Activated naive CD4-positive, alpha-beta T cell (primary cell): ENCODE measurements at regions not wholly inside any gene's neighbourhood (a gene's known extent, or its start where the extent isn't known, plus 50 kb on each side); places are given as distances from the start of the nearest gene placed in this dataset.

ENCODE experiments used
- DNase-seq, 4 experiments: peaks; one replicate each; lab custom pipeline; 2025; lab: John Stamatoyannopoulos, UW

DNA sequence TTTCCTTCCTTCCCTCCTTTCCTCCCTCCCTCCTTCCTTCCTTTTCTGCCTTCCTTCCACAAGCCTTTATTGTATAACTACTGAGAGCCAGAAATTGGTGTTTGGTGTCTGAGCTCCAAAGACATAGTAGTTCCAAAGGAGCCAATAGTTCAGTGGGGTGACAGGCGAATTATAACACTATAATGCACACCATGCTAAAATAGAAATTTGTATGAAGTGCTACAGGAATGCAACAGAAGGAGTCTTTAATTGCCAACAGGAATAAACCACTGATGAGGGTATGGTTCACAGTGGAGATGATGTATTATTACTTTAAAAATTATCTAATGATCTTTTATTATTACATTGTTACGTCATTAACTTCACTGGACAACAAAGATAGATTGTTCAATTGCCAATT, 158.8 kb upstream of the SP8 start:
- no peak for DNase-seq

DNA sequence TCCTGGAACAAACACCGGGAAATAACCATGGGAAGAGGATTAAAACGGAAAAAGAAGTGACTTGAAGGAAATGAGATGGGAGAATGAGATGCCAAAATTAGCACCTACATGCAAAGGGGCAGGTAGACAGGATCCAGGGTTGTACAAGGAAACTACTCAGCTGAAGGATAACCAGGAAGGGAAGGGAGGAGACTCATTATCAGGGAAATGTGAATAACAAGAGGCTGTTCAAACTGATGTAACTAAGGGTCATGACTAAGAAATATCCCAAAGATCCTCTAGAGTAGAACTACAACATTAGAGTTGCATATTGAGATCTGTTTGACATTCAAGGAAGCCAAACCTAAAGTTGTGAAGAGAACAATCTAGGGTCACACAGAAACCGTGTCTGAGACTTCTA, 166.2 kb upstream of the SP8 start:
- no peak for DNase-seq

DNA sequence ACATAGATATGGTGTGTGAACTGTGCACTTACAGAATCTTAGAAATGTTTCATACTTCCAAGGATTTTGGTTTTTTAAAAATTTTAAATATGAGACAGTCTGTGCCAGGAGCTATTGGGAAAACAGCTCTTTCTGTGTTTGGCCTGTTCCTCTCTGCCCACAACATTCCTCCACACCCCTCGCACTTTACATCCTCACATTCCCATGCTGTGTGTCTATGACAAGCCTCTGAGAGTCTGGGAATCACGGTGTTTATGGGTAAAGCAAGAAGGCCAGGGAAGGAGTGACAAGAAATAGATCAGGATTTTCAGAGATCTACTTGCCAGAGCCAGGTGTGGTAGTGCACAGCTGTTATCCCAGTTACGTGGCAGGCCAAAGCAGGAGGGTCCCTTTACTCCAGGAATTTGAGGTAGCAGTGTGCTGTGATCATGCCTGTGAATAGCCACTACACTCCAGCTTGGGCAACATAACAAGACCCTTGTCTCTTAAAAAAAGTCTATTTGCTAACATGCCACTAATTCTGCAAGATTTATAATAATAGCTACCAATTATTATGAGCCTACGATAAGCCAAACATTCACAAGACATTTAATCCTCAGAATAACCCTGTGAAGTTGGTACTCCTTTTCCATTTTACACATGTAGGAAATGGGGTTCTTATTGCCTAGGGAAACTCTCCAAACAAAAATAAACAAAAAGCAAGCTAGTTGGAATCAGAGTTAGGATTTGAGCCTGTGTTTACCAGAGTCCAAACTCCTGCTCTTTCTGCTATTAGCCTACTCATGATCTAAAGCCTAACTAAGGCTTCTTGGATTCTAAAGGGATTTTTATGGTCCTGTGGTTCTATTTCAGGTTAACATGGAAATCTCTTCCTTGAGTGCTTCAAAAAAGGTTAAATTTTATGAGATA, 168.3 kb upstream of the SP8 start:
- DNase-seq: no peak

DNA sequence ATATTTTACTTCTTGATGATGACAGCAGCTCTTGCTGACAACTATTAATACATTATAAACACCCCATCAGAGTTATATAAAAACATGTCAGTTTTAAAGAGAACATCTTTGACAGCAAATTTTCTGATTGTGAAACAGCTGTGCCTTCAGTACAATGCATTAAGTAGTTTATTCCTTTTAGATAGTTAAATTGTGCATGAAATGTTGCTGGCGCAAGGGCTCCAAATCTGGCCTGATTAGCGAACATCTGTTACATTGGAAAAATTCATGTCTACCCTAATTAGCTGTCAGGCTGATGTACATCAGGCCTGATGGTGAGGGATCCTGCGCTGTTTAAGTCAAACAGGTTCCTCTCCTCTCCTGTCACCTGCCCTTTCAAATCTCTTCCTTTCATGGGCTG, 171.9 kb upstream of the SP8 start:
- no peak for DNase-seq

GRCh38 chr7:20959281-20959680, 172.6 kb upstream of the SP8 start:
- no peak for DNase-seq

- DNase-seq: no peak
Observed at GRCh38 chr7:20963556-20964280, 177.0 kb upstream of the SP8 start.

GRCh38 chr7:20964281-20964918, 177.7 kb upstream of the SP8 start:
- no peak for DNase-seq

DNA sequence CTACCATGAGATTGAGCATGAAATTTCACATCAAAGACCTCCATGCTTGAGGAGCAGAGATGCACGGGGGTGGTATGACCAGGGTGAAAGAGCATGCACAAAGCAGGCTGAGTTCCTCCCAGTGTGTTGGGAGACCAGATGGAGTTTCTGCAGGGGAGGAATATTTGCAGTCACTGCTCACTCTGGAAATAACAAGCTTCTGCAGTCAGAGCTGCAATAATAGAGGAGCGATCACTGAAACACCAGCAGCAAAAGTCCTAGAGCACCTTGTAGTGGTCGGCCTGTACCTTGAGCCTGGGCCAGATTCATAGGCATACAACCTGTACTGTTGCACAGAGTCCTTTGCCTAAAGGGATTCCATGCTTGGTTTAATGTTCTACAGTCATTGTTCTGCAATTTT, 184.5 kb upstream of the SP8 start:
- no peak for DNase-seq

DNA sequence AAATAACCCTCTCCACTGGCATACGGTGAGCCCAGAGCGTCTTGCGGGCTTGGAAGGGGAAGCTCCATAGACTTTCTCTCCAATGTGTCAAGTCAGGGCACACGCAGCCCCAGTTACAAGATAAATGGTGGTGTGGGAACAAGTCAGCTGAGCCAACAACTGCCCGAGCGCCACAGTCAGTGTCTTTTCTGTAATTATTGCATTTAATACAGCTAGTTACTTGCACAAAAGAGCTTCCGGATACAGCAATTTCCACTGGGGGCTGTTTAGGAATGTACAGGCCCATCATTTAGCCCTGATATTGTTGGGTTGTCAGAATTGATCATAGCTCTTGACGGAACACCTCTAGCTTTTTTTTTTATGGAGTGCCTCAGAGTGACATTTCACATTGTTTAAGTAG, 193.5 kb upstream of the SP8 start:
- DNase-seq: no peak

DNA sequence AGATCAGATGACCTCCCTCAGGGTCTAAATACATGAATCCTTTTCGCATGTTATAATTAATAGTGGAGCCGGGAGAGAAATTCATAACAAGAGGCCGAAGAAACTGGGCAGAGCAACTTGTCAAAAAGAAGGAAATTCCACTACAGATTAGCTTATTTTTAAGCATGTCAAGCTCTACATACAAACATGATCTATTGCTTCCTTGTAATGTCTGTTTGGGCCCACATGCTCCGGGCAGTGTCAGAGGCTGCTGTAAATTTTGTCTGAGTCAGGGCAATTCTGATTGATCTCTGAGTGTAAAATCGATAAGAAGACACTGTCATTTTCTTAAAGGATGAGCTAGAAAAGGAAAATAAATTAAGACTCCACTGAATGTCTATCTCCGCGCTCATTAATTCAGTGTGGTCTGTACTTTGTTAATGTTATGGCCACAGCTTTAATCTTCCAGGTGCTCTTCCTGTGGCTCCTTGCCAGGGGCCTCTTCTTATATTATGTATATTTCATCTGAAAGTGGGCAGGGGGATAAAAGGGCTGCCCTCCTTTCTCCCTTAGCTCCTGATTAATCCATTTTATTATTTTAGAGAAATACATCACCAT, 194.1 kb upstream of the SP8 start:
- no peak for DNase-seq

GRCh38 chr7:20988340-20988739, 201.7 kb upstream of the SP8 start:
- DNase-seq: no peak

- no peak for DNase-seq
Observed at GRCh38 chr7:20991544-20991943, 204.9 kb upstream of the SP8 start.

GRCh38 chr7:20993693-20994092, 207.0 kb upstream of the SP8 start:
- no peak for DNase-seq

DNA sequence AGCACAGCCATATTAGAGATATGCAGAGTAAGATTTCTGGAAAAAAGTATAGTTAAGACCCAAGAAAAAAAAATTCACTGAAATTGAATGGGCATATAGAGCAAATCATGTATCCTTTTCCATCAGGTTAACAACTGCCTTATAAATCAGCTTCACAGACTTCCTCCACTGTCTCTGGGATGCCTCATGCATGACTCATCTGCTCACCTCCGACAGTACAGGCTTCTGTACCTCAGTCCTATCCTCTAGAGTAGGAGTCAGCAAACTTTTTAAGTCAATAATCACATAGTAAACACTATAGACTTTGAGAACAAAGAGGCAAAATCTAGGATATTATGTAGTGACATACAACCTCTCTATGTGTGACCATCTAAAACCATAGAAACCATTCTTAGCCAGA, 211.6 kb upstream of the SP8 start:
- no peak for DNase-seq

GRCh38 chr7:21011153-21011552, 224.5 kb upstream of the SP8 start:
- no peak for DNase-seq

- no peak for DNase-seq
Observed at GRCh38 chr7:21013765-21014539, 227.3 kb upstream of the SP8 start.

DNA sequence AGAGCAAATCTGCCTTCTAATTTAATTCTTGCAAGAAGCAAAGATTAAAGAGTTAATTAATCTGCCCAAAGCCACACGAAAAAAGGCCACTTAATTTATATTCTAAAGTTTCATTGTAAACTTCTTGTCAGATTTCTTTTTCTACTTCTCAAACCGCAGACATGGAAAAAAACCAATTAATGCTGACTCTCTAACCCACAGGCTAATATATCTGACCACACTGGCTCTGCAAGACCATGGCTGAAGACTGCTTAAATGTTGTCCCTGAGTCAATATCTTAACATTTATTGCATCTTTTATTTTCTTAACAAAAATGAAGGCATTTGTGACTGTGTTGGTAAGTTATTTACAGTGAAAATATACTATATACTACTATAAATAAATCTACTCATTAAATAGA, 234.0 kb upstream of the SP8 start:
- DNase-seq: no peak

- DNase-seq: no peak
Observed at GRCh38 chr7:21023841-21024484, 237.3 kb upstream of the SP8 start.

DNA sequence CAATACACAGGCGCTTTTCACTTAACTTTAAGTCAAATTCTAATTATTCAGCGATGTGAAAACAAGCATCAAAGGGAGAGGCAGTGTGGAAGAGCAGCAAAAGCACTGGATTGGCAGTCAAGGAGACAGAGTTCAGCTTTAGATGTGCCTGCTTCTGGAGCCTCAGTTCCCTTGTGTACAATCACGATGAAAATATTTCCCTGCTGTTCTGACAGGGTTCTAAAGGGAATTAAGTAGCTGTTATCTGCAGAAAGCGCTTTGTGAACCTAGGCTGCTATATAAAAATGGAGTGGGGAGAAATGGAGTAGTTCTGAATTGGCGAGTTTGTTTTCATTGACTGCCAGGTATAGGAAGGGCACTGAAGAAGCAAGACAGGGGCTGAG, 237.8 kb upstream of the SP8 start:
- DNase-seq: no peak

DNA sequence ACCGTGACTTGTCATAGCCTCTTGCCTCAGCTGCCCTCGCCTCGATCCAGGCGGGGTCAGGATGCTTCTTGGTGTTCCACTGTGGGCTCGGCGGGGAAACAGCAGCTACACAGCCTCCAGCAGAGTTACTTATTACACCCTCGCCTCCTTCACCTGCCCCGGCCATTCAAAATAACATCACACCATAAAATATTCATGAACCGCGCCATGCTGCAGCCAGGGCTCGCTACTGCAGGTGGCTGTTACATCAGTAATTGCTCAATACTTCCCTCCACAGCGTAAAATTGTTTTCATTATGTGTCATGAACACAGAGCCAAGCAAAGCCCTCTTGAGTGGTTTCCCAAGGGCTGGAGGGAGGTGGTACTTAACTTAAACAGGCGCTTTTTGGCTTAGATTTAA, 241.5 kb upstream of the SP8 start:
- DNase-seq: no peak

DNA sequence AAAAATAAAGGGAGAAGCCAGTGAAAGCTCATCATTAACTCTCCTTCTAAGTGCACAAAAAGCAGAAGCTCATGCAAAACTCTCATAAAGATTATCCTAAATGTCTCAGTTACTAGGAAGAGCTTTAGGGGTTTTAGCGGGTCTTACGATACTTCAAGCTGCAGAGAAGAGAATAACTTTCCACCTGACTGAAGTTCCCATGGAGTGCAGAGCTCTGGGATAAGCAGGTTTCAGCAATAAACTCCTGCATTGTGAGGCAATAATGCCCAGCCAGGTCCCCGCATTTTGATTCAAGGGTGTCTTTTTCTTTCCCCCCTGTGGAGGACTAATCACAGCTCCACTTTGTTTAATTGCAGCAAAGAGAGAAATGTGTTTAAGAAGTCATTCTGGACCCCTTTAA, 241.9 kb upstream of the SP8 start:
- DNase-seq: no peak
